ENCODE measurements at regions not wholly inside any gene's neighbourhood (a gene's known extent, or its start where the extent isn't known, plus 50 kb on each side); places are given as distances from the start of the nearest gene placed in this dataset.

- no peak for TF ChIP-seq CTCF (IDR thresholded peaks at IDR 0.05; ENCODE audit: partially characterized antibody, unreplicated experiment)
- no peak for DNase-seq
- peaks cover 7% of the 10 kb centered on the region for H3K4me1 Mint-ChIP-seq (ENCODE audit: low read depth, unreplicated experiment)
- no peak overlapping the region for H3K4me3 Mint-ChIP-seq (ENCODE audit: unreplicated experiment)
- H3K27ac Mint-ChIP-seq (ENCODE audit: unreplicated experiment), result no peak overlapping the region
- peaks cover 11% of the 10 kb centered on the region for H3K36me3 Mint-ChIP-seq (ENCODE audit: unreplicated experiment)
- H3K27me3 Mint-ChIP-seq (ENCODE audit: unreplicated experiment), result peaks cover 2% of the 10 kb centered on the region
- peaks cover 2% of the 10 kb centered on the region for H3K9me3 Mint-ChIP-seq (ENCODE audit: unreplicated experiment)
These were observed 367.1 kb downstream of the CDK5RAP2 start for GRCh38 chr9:120212853-120213200.

GRCh38 chr9:120212153-120212852 lies 367.7 kb downstream of the CDK5RAP2 start:
- TF ChIP-seq CTCF (IDR thresholded peaks at IDR 0.05; ENCODE audit: partially characterized antibody, unreplicated experiment), result no peak
- DNase-seq, result no peak
- Mint-ChIP-seq H3K9me3 (ENCODE audit: unreplicated experiment) (peaks cover 2% of the 10 kb centered on the region), H3K4me1 (ENCODE audit: low read depth, unreplicated experiment) (peaks cover 7% of the 10 kb centered on the region), H3K27me3 (ENCODE audit: unreplicated experiment) (peaks cover 2% of the 10 kb centered on the region), H3K27ac (ENCODE audit: unreplicated experiment) (no peak overlapping the region), H3K36me3 (ENCODE audit: unreplicated experiment) (peaks cover 11% of the 10 kb centered on the region), H3K4me3 (ENCODE audit: unreplicated experiment) (no peak overlapping the region)

- H3K27me3 Mint-ChIP-seq (ENCODE audit: unreplicated experiment), result peaks cover 2% of the 10 kb centered on the region
These were observed 369.7 kb downstream of the CDK5RAP2 start for GRCh38 chr9:120210274-120210673.

GRCh38 chr9:120202856-120203654 lies 376.9 kb downstream of the CDK5RAP2 start:
- peaks cover 3% of the 10 kb centered on the region for H3K27me3 Mint-ChIP-seq (ENCODE audit: unreplicated experiment)
- no peak overlapping the region for H3K4me3 Mint-ChIP-seq (ENCODE audit: unreplicated experiment)
- H3K27ac Mint-ChIP-seq (ENCODE audit: unreplicated experiment), result no peak overlapping the region
- TF ChIP-seq CTCF (IDR thresholded peaks at IDR 0.05; ENCODE audit: partially characterized antibody, unreplicated experiment), result no peak
- H3K36me3 Mint-ChIP-seq (ENCODE audit: unreplicated experiment), result no peaks in the 10 kb centered on the region
- DNase-seq, result no peak
- H3K9me3 Mint-ChIP-seq (ENCODE audit: unreplicated experiment), result peaks cover 1% of the 10 kb centered on the region
- H3K4me1 Mint-ChIP-seq (ENCODE audit: low read depth, unreplicated experiment), result no peaks in the 10 kb centered on the region

More at GRCh38 chr9:120210274-120210673, 369.7 kb downstream of the CDK5RAP2 start:
- DNase-seq, result no peak
- Mint-ChIP-seq H3K36me3 (ENCODE audit: unreplicated experiment) (peaks cover 5% of the 10 kb centered on the region), H3K4me1 (ENCODE audit: low read depth, unreplicated experiment) (peaks cover 7% of the 10 kb centered on the region), H3K27ac (ENCODE audit: unreplicated experiment) (no peak overlapping the region), H3K9me3 (ENCODE audit: unreplicated experiment) (peaks cover 3% of the 10 kb centered on the region), H3K4me3 (ENCODE audit: unreplicated experiment) (no peak overlapping the region)
- TF ChIP-seq CTCF (IDR thresholded peaks at IDR 0.05; ENCODE audit: partially characterized antibody, unreplicated experiment), result no peak

- Mint-ChIP-seq H3K9me3 (ENCODE audit: unreplicated experiment) (no peaks in the 10 kb centered on the region), H3K27ac (ENCODE audit: unreplicated experiment) (no peak overlapping the region), H3K36me3 (ENCODE audit: unreplicated experiment) (no peaks in the 10 kb centered on the region)
These were observed 381.9 kb downstream of the CDK5RAP2 start for GRCh38 chr9:120198027-120198426.

More at GRCh38 chr9:120198027-120198426, 381.9 kb downstream of the CDK5RAP2 start:
- no peak for DNase-seq
- no peak for TF ChIP-seq CTCF (IDR thresholded peaks at IDR 0.05; ENCODE audit: partially characterized antibody, unreplicated experiment)
- Mint-ChIP-seq H3K4me1 (ENCODE audit: low read depth, unreplicated experiment) (no peaks in the 10 kb centered on the region), H3K4me3 (ENCODE audit: unreplicated experiment) (no peak overlapping the region), H3K27me3 (ENCODE audit: unreplicated experiment) (peaks cover 3% of the 10 kb centered on the region)

All from glutamatergic neuron (in vitro differentiated cells).